Hepatocyte (in vitro differentiated cells): ENCODE measurements at regions not wholly inside any gene's neighbourhood (a gene's known extent, or its start where the extent isn't known, plus 50 kb on each side); places are given as distances from the start of the nearest gene placed in this dataset.
"Not testable (repeated sequence)": the region's sequence is repeated elsewhere in the genome, so short reads cannot be mapped to it uniquely, and the experiment has no call there.

Experiments
- DNase-seq: peaks from one replicate; pipeline ENCODE4 v3.0.0-alpha.2; 2016; ENCODE audit warnings: low spot score
- H2AFZ ChIP-seq: fragments of 200-600 bp; sonication (generic); 2 replicates; pipeline ENCODE4 v1.6.0; 2016; ENCODE audit warnings: antibody characterized with exemption, mild to moderate bottlenecking
- H3K27ac ChIP-seq: fragments of 200-600 bp; sonication (generic); 2 replicates; pipeline ENCODE4 v1.5.1; 2016; ENCODE audit warnings: mild to moderate bottlenecking
- H3K27me3 ChIP-seq: fragments of 200-600 bp; sonication (generic); 2 replicates; pipeline ENCODE4 v1.6.1; 2016
- H3K36me3 ChIP-seq: fragments of 200-600 bp; sonication (generic); replicated peaks from 2 replicates; pipeline ENCODE4 v1.5.1; 2016; ENCODE audit warnings: low read depth; ENCODE audit not compliant: insufficient read depth
- H3K4me1 ChIP-seq: fragments of 200-600 bp; sonication (generic); 2 replicates; pipeline ENCODE4 v1.5.1; 2016; ENCODE audit warnings: mild to moderate bottlenecking, moderate library complexity; ENCODE audit not compliant: insufficient read depth
- H3K4me2 ChIP-seq: fragments of 200-600 bp; sonication (generic); 2 replicates; pipeline ENCODE4 v1.6.0; 2016
- H3K4me3 ChIP-seq: fragments of 200-600 bp; sonication (generic); 2 replicates; pipeline ENCODE4 v1.5.1; 2016; ENCODE audit warnings: mild to moderate bottlenecking
- H3K79me2 ChIP-seq: fragments of 200-600 bp; sonication (generic); 2 replicates; pipeline ENCODE4 v1.6.0; 2017; ENCODE audit warnings: mild to moderate bottlenecking
- H3K9me2 ChIP-seq: fragments of 200-600 bp; sonication (generic); replicated peaks from 2 replicates; pipeline ENCODE4 v1.6.0; 2017; ENCODE audit warnings: mild to moderate bottlenecking; ENCODE audit not compliant: insufficient read depth
- H3K9me3 ChIP-seq: fragments of 200-600 bp; sonication (generic); 2 replicates; pipeline ENCODE4 v1.5.1; 2016; ENCODE audit warnings: low read depth, mild to moderate bottlenecking
- H4K20me1 ChIP-seq: fragments of 200-600 bp; sonication (generic); 2 replicates; pipeline ENCODE4 v1.6.0; 2016; ENCODE audit warnings: mild to moderate bottlenecking; ENCODE audit not compliant: insufficient read depth, poor library complexity, severe bottlenecking
- EZH2 ChIP-seq: fragments of 200-600 bp; sonication (generic); IDR thresholded peaks from 2 replicates; pipeline ENCODE4 v1.6.1; 2016; ENCODE audit warnings: antibody characterized with exemption, mild to moderate bottlenecking, borderline replicate concordance
- EZH2phosphoT487 ChIP-seq: fragments of 200-600 bp; sonication (generic); IDR thresholded peaks from one replicate; pipeline ENCODE4 v1.6.1; 2018; ENCODE audit warnings: antibody characterized with exemption, mild to moderate bottlenecking, low read depth, moderate library complexity; ENCODE audit not compliant: unreplicated experiment, severe bottlenecking
- WGBS: methylation state at CpG from one replicate; pipeline ENCODE4 v1.1.6; 2016; ENCODE audit warnings: low lambda C conversion rate; ENCODE audit errors: missing lambda C conversion rate; 5-methylcytosine and 5-hydroxymethylcytosine counted together
- TF ChIP-seq, protein P1 (sequence below): fragments of 200-600 bp; sonication (generic); IDR thresholded peaks from 2 replicates; pipeline ENCODE4 v1.5.1; 2016; ENCODE audit warnings: antibody characterized with exemption, mild to moderate bottlenecking; ENCODE audit not compliant: poor library complexity

DNA sequence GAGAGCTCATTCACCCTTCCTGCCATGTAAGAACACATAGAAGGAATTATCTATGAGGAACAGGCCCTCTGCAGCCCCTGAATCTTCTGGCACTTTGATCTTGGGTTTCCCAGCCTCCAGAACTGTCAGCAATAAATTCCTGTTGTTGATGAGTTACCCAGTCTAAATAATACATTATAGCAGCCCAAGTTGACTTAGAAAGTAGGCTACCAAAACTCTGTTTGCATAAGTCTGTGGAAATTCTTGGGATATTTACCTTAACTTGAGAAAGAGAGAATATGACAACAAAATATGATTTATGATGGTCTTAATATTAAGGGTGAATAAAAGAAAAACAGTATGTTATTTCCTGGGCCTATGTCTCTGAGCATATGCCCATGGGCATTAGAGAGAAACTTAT is 433.0 kb upstream of the LMO3 start:
- no peaks in the 10 kb centered on the region for H3K79me2 ChIP-seq
- H3K27me3 ChIP-seq, result no peaks in the 10 kb centered on the region
- H3K9me3 ChIP-seq, result no peaks in the 10 kb centered on the region
- no peak overlapping the region for H2AFZ ChIP-seq
- no peak overlapping the region for H3K27ac ChIP-seq
- H3K4me2 ChIP-seq, result no peak overlapping the region
- no peak overlapping the region for H3K4me3 ChIP-seq
- TF ChIP-seq, protein P1, sequence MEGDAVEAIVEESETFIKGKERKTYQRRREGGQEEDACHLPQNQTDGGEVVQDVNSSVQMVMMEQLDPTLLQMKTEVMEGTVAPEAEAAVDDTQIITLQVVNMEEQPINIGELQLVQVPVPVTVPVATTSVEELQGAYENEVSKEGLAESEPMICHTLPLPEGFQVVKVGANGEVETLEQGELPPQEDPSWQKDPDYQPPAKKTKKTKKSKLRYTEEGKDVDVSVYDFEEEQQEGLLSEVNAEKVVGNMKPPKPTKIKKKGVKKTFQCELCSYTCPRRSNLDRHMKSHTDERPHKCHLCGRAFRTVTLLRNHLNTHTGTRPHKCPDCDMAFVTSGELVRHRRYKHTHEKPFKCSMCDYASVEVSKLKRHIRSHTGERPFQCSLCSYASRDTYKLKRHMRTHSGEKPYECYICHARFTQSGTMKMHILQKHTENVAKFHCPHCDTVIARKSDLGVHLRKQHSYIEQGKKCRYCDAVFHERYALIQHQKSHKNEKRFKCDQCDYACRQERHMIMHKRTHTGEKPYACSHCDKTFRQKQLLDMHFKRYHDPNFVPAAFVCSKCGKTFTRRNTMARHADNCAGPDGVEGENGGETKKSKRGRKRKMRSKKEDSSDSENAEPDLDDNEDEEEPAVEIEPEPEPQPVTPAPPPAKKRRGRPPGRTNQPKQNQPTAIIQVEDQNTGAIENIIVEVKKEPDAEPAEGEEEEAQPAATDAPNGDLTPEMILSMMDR, result no peak
- TF ChIP-seq EZH2, result no peak
- TF ChIP-seq EZH2phosphoT487, result no peak
- no peaks in the 10 kb centered on the region for H3K9me2 ChIP-seq
- H3K4me1 ChIP-seq, result no peaks in the 10 kb centered on the region
- no peaks in the 10 kb centered on the region for H3K36me3 ChIP-seq
- no peaks in the 10 kb centered on the region for H4K20me1 ChIP-seq
- DNase-seq, result no peak

DNA sequence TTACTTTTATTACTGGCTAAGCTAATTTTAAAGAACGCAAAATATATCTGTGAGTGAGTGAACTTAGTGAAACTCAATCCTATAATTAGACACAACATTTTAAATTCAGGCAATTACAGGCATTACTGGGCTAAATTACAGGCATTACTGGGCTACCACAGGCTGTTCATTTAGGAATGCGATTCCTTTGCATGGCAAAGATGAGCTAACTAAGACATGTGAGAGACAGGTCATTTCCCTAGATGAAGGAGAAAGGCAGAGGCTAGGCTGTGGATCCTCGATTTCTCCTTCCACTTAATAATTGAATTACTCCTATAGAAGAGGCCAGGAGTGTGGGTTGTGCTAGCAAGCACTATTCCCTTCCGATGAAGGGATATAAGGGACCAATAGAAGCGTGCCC is 429.4 kb upstream of the LMO3 start:
- Histone ChIP-seq H2AFZ (no peak overlapping the region), H3K4me2 (no peak overlapping the region)
- WGBS, result 84% methylated on average over 5 of the region's 5 CpGs

DNA sequence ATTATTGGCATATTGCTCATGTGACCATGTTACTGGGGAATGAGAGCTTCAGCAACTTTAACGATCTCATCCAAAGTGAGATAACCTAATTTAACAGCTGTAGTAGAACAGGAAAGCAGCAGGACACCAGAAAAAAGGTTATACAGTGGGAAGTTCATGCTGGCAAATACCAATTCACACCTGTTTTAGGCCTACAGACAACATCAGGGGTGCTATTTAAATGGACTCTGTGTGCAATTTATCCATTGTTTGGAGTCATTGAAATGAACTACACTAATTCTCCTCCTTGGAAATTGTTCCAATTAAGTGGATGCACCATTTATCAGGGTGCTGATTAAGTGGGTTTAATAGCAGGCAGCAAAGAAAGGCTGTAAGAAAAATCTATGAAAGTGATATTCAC is 424.4 kb upstream of the LMO3 start:
- Histone ChIP-seq H3K27ac (no peak overlapping the region), H4K20me1 (no peaks in the 10 kb centered on the region), H3K4me1 (no peaks in the 10 kb centered on the region), H3K27me3 (no peaks in the 10 kb centered on the region), H3K36me3 (no peaks in the 10 kb centered on the region), H3K79me2 (no peaks in the 10 kb centered on the region), H2AFZ (no peak overlapping the region), H3K4me2 (no peak overlapping the region), H3K4me3 (no peak overlapping the region), H3K9me3 (no peaks in the 10 kb centered on the region), H3K9me2 (no peaks in the 10 kb centered on the region)
- DNase-seq, result no peak
- WGBS, result 33% methylated on average over 1 of the region's 1 CpG
- TF ChIP-seq, protein P1, result no peak
- TF ChIP-seq EZH2phosphoT487, result no peak
- no peak for TF ChIP-seq EZH2

More for the DNA sequence above, 429.4 kb upstream of the LMO3 start:
- Histone ChIP-seq H3K79me2 (no peaks in the 10 kb centered on the region), H3K27ac (no peak overlapping the region), H3K27me3 (no peaks in the 10 kb centered on the region), H4K20me1 (no peaks in the 10 kb centered on the region), H3K9me2 (no peaks in the 10 kb centered on the region), H3K9me3 (no peaks in the 10 kb centered on the region), H3K36me3 (no peaks in the 10 kb centered on the region), H3K4me3 (no peak overlapping the region), H3K4me1 (no peaks in the 10 kb centered on the region)
- TF ChIP-seq EZH2 (no peak), EZH2phosphoT487 (no peak)
- TF ChIP-seq, protein P1, result no peak
- no peak for DNase-seq

DNA sequence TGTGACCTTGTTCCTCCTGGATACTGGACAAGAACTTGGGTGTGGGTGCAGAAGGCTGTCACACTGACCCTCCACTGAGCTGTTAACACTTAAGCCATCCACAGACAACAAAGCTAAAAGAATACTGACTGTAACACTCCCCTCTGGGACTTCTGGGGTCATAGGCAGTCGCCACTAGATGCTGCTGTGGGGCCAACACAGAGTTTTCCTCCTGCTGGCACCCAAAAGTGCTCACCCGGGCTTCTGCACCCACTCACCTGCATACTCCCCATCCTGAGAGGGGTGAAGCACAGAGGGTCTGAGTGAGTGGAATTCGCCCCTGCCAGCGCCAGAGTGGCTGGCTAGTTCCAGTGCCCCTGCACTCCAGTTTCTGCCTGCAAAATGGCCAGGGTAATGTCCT is 422.4 kb upstream of the LMO3 start:
- no peak overlapping the region for H3K27ac ChIP-seq
- no peaks in the 10 kb centered on the region for H4K20me1 ChIP-seq
- H3K4me3 ChIP-seq, result no peak overlapping the region
- no peaks in the 10 kb centered on the region for H3K36me3 ChIP-seq
- H3K9me2 ChIP-seq, result no peaks in the 10 kb centered on the region
- H3K4me2 ChIP-seq, result no peak overlapping the region
- H3K9me3 ChIP-seq, result no peaks in the 10 kb centered on the region
- 52% methylated on average over 4 of the region's 4 CpGs for WGBS
- H2AFZ ChIP-seq, result no peak overlapping the region
- no peaks in the 10 kb centered on the region for H3K79me2 ChIP-seq
- H3K27me3 ChIP-seq, result no peaks in the 10 kb centered on the region
- no peak for DNase-seq
- no peaks in the 10 kb centered on the region for H3K4me1 ChIP-seq
- TF ChIP-seq EZH2phosphoT487, result no peak
- TF ChIP-seq, protein P1, result peak; percentile 20

DNA sequence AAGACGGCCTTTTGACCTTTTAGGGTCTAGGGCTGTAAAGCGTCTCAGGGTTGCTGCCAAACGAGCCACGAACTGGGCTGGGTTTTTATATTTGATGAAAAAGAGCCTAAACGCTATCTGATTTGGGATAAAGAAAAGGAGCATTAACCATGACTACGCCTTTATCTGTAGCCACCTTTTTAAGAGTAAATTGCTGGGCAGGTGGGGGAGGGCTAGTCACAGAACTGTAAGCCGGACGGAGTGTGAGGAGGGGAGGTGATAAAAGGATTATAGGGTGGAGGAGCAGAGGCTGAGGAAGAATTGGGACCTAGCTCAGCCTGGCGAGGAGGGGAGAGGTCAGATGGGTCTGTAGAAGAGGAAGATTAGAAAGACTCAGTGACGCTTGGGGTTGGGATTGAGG is 419.5 kb upstream of the LMO3 start:
- not testable (repeated sequence) for H3K79me2 ChIP-seq, H3K27me3 ChIP-seq, H3K4me1 ChIP-seq, H3K4me3 ChIP-seq, H3K4me2 ChIP-seq, DNase-seq, H3K27ac ChIP-seq, H3K36me3 ChIP-seq, H3K9me2 ChIP-seq, H3K9me3 ChIP-seq, H2AFZ ChIP-seq, H4K20me1 ChIP-seq
- 59% methylated on average over 10 of the region's 10 CpGs for WGBS
